HG03378 (cell line): ENCODE measurements at regions not wholly inside any gene's neighbourhood (a gene's known extent, or its start where the extent isn't known, plus 50 kb on each side); places are given as distances from the start of the nearest gene placed in this dataset.

Source experiments
- ATAC-seq: cut with Tn5 transposase; IDR thresholded peaks from one replicate; pipeline ENCODE4 v1.9.1; 2021; ENCODE audit warnings: mild to moderate bottlenecking, moderate library complexity; ENCODE audit not compliant: unreplicated experiment

- peak; percentile 73 for ATAC-seq
Observed at GRCh38 chr18:22838639-22839277, 94.4 kb upstream of the RBBP8 start.

GRCh38 chr18:22839340-22839821 lies 93.7 kb upstream of the RBBP8 start:
- ATAC-seq = peak; percentile 48

- ATAC-seq = no peak
Observed at GRCh38 chr18:22840606-22841144, 92.5 kb upstream of the RBBP8 start.

GRCh38 chr18:22841840-22842239 lies 91.3 kb upstream of the RBBP8 start:
- no peak for ATAC-seq

GRCh38 chr18:22844190-22844589 lies 88.9 kb upstream of the RBBP8 start:
- no peak for ATAC-seq

- ATAC-seq = no peak
Observed at GRCh38 chr18:22844628-22845027, 88.5 kb upstream of the RBBP8 start.

- ATAC-seq = no peak
Observed at GRCh38 chr18:22846088-22846683, 86.9 kb upstream of the RBBP8 start.

GRCh38 chr18:22846697-22847096 lies 86.4 kb upstream of the RBBP8 start:
- no peak for ATAC-seq

GRCh38 chr18:22847392-22847791 lies 85.7 kb upstream of the RBBP8 start:
- ATAC-seq = no peak

GRCh38 chr18:22847867-22848451 lies 85.2 kb upstream of the RBBP8 start:
- ATAC-seq = no peak

- ATAC-seq = no peak
Observed at GRCh38 chr18:22848615-22849014, 84.5 kb upstream of the RBBP8 start.

- ATAC-seq = no peak
Observed at GRCh38 chr18:22856870-22857269, 76.3 kb upstream of the RBBP8 start.

- ATAC-seq = no peak
Observed at GRCh38 chr18:22858121-22858520, 75.0 kb upstream of the RBBP8 start.

GRCh38 chr18:22860807-22861206 lies 72.3 kb upstream of the RBBP8 start:
- ATAC-seq = no peak

GRCh38 chr18:22865354-22866116 lies 67.6 kb upstream of the RBBP8 start:
- no peak for ATAC-seq

GRCh38 chr18:22868831-22869230 lies 64.3 kb upstream of the RBBP8 start:
- no peak for ATAC-seq

GRCh38 chr18:22871809-22872525 lies 61.2 kb upstream of the RBBP8 start:
- no peak for ATAC-seq

GRCh38 chr18:22872900-22873537 lies 60.1 kb upstream of the RBBP8 start:
- ATAC-seq = no peak

GRCh38 chr18:22879293-22879692 lies 53.8 kb upstream of the RBBP8 start:
- ATAC-seq = no peak

GRCh38 chr18:22882084-22882483 lies 51.0 kb upstream of the RBBP8 start:
- ATAC-seq = no peak
